Adrenal gland (tissue), 5 donors: ENCODE measurements at regions not wholly inside any gene's neighbourhood (a gene's known extent, or its start where the extent isn't known, plus 50 kb on each side); places are given as distances from the start of the nearest gene placed in this dataset.

Source experiments
- POLR2A ChIP-seq, 2 donors: fragments of 450-650 bp; IDR thresholded peaks; one replicate each; pipeline ENCODE4 v1.6.1; 2017; ENCODE audit warnings: antibody characterized with exemption in 2 of 2, mild to moderate bottlenecking in 2 of 2, moderate library complexity in 1 of 2
- TF ChIP-seq, protein P1 (sequence below), 6 experiments: fragments of 450-650 bp in 4 of 6; fragments of 200-600 bp in 2 of 6; sonication (generic) in 1 of 6; IDR thresholded peaks; 1 replicate in 5 of 6; 2 replicates in 1 of 6; pipeline versions ENCODE4 v1.5.1 to v1.8.0; 2016 to 2021; ENCODE audit warnings: antibody characterized with exemption in 6 of 6, mild to moderate bottlenecking in 2 of 6, moderate library complexity in 1 of 6
- donor health status: DM: no; HTN: no; CAD: no.

DNA sequence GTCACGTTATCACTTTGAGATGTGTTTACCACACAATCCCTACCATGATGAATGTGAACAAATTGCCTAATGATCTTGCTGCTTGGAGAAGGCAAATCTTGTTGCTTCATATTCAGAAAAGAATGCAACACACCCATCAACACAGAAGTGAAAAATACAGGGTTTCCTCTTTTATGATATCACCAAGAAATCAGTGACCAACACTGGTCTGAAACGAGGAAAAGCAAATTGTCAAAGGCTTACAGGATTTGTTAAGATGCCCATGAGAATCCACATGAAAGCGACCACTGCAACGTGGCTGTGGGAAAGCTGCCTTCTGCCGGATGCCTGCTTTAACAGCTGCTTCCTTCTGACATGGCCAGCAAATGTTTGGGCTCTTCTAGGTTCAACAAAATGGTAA lies 397.6 kb upstream of the LRATD1 start:
- no peak for TF ChIP-seq POLR2A (IDR thresholded peaks at IDR 0.05)
- TF ChIP-seq, protein P1, sequence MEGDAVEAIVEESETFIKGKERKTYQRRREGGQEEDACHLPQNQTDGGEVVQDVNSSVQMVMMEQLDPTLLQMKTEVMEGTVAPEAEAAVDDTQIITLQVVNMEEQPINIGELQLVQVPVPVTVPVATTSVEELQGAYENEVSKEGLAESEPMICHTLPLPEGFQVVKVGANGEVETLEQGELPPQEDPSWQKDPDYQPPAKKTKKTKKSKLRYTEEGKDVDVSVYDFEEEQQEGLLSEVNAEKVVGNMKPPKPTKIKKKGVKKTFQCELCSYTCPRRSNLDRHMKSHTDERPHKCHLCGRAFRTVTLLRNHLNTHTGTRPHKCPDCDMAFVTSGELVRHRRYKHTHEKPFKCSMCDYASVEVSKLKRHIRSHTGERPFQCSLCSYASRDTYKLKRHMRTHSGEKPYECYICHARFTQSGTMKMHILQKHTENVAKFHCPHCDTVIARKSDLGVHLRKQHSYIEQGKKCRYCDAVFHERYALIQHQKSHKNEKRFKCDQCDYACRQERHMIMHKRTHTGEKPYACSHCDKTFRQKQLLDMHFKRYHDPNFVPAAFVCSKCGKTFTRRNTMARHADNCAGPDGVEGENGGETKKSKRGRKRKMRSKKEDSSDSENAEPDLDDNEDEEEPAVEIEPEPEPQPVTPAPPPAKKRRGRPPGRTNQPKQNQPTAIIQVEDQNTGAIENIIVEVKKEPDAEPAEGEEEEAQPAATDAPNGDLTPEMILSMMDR (IDR thresholded peaks at IDR 0.05): no peak
